ENCODE measurements at regions not wholly inside any gene's neighbourhood (a gene's known extent, or its start where the extent isn't known, plus 50 kb on each side); places are given as distances from the start of the nearest gene placed in this dataset.

DNA sequence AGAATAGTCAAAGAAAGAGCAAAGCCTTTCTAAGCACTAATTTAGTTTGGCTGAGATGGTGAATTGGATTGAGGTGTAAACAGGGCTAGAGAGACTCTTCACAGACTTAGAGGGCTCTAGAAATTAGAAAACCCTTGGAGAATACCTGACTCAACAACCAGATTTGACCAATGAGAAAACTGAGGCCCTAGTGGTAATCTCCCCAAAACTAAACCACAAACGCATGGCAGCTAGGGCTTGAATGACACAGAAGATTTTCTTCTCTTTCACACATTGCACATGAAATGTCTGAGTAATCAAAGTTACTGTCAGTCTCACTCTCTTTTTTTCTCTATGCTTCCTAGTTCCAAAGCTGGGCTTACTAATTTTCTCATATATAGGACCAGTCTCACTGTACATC lies 314.5 kb upstream of the KCNJ16 start:
- TF ChIP-seq NFIC (IDR thresholded peaks at IDR 0.05; ENCODE audit: low read length) (no peak), ATRX (CRISPR knock-in tag; IDR thresholded peaks at IDR 0.05; ENCODE audit: borderline replicate concordance) (no peak), CTCF (CRISPR knock-in tag; IDR thresholded peaks at IDR 0.05) (no peak), RNF2 (conservative IDR thresholded peaks at IDR 0.05; ENCODE audit: low read depth) (no peak), HNF1B (CRISPR knock-in tag; IDR thresholded peaks at IDR 0.05) (no peak), ZZZ3 (CRISPR knock-in tag; IDR thresholded peaks at IDR 0.05; ENCODE audit: borderline replicate concordance) (no peak), ZNF282 (IDR thresholded peaks at IDR 0.05; ENCODE audit: partially characterized antibody) (no peak), ETV6 (CRISPR knock-in tag; conservative IDR thresholded peaks at IDR 0.05) (no peak)
- TF ChIP-seq, protein P1, sequence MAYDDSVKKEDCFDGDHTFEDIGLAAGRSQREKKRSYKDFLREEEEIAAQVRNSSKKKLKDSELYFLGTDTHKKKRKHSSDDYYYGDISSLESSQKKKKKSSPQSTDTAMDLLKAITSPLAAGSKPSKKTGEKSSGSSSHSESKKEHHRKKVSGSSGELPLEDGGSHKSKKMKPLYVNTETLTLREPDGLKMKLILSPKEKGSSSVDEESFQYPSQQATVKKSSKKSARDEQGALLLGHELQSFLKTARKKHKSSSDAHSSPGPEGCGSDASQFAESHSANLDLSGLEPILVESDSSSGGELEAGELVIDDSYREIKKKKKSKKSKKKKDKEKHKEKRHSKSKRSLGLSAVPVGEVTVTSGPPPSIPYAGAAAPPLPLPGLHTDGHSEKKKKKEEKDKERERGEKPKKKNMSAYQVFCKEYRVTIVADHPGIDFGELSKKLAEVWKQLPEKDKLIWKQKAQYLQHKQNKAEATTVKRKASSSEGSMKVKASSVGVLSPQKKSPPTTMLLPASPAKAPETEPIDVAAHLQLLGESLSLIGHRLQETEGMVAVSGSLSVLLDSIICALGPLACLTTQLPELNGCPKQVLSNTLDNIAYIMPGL (CRISPR knock-in tag; IDR thresholded peaks at IDR 0.05; ENCODE audit: borderline replicate concordance in 1 of 2, low read depth in 1 of 2) = no peak

Measured in HepG2 (cell line).